ENCODE measurements at regions not wholly inside any gene's neighbourhood (a gene's known extent, or its start where the extent isn't known, plus 50 kb on each side); places are given as distances from the start of the nearest gene placed in this dataset.

DNA sequence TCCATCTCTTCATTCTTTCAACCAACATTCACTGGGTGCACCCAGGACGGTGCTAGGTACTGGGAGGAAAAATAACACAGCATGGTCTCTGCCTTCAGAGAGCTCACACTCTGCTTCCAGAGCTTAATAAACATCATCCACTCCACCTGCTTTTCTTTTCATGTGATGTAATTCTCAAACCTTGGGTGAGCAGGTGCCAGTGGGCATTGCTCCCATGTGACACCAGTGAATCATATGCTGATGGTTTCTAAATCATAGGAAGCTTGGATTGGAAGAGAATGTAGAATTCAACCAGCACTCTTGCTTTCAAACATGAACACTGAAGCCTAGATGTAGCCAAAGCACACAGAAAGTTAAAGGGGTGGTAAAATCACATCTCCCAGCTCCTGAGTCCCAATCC, 189.8 kb downstream of the FOXA2 start:
- no peak for DNase-seq (ENCODE audit: low read depth)
- TF ChIP-seq, protein P1, sequence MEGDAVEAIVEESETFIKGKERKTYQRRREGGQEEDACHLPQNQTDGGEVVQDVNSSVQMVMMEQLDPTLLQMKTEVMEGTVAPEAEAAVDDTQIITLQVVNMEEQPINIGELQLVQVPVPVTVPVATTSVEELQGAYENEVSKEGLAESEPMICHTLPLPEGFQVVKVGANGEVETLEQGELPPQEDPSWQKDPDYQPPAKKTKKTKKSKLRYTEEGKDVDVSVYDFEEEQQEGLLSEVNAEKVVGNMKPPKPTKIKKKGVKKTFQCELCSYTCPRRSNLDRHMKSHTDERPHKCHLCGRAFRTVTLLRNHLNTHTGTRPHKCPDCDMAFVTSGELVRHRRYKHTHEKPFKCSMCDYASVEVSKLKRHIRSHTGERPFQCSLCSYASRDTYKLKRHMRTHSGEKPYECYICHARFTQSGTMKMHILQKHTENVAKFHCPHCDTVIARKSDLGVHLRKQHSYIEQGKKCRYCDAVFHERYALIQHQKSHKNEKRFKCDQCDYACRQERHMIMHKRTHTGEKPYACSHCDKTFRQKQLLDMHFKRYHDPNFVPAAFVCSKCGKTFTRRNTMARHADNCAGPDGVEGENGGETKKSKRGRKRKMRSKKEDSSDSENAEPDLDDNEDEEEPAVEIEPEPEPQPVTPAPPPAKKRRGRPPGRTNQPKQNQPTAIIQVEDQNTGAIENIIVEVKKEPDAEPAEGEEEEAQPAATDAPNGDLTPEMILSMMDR (conservative IDR thresholded peaks at IDR 0.05; ENCODE audit: low read length) = no peak
- H3K4me3 ChIP-seq (ENCODE audit: low read length) = no peak overlapping the region

DNA sequence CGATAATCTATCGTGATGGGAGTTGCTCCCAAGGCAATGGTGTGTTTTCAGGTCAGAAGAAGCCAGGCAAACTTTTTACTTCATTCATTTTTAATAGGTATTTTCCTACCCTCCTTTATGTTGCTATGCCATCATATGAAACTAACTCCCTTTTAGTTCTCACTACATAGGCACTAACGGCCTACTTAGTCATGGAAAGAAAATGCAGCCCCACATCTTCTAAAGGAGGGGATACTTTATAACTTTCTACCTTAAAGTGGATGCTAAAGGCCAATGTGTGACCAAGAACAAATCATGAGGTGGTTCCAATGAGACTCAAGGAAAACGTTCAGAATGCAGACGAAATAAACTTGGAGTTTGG, 193.8 kb downstream of the FOXA2 start:
- TF ChIP-seq, protein P1 (conservative IDR thresholded peaks at IDR 0.05; ENCODE audit: low read length) = no peak
- no peak for DNase-seq (ENCODE audit: low read depth)
- no peak overlapping the region for H3K4me3 ChIP-seq (ENCODE audit: low read length)

DNA sequence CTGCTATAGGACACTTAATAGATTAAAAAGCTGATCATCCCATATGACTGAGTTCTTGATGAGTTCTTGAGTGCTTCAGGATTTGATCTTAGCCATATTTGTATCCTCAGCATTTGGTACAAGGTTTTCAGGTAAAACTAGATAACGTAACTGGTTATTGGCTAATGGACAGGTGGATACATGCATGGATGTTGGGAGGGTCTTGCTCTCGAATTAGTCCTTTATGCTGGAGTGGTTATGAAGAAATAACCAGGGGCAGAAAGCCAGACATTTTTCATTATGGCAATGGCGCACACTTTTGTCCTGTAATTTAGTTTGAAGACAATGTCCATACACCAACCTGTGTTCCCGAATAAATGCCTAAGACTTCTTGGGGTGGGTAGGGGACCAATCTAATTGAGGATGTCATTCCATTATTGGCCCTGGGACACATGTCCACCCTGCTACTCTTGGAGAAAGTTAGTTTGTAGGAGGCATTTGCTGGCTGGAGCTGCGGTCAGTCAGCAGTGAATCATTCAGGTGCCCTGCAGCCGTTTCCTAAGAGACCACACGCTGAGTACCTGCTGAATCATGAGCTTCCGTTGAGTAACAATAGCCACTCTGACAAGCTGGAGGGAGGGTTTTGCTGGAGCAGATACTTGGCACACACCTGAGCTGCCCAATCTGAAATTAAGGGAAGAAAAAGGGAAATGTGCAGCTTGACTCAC, 194.4 kb downstream of the FOXA2 start:
- DNase-seq (ENCODE audit: low read depth) = peak; percentile 19
- TF ChIP-seq, protein P1 (conservative IDR thresholded peaks at IDR 0.05; ENCODE audit: low read length) = no peak
- H3K4me3 ChIP-seq (ENCODE audit: low read length) = no peak overlapping the region

DNA sequence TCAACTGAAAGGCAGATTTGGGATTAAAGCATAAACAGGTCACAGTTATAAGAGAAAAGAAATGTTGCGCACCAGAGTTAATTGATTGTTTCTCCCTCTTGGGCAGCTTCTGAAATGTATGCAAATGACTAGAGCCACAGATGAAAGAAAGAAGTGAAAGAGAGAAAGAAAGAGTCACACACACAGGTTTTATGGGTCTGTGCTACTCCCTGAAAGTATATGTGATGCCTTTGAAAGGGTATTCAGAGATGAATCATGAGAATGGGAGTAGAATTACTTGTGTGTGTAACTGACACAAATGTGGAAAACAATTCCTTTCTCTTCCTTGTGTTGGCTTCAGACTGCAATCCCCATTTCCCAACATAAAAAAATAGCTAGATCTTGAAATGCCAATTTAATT, 196.9 kb downstream of the FOXA2 start:
- no peak overlapping the region for H3K4me3 ChIP-seq (ENCODE audit: low read length)
- TF ChIP-seq, protein P1 (conservative IDR thresholded peaks at IDR 0.05; ENCODE audit: low read length) = no peak
- no peak for DNase-seq (ENCODE audit: low read depth)

DNA sequence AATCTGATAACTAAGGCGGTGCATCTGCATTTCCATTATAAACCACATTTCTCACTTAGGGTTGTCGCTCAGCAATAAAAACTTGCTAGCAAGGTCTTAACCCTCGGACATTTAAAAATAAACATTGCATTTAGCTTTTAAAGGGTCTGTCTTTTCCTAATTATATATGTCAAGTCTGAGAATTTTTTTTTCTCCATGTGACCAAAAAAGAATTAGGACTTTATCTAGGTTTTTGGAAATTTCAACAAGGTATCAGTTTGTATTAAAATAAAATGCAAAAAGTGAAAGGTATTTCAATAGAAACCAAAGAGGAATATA, 198.1 kb downstream of the FOXA2 start:
- TF ChIP-seq, protein P1 (conservative IDR thresholded peaks at IDR 0.05; ENCODE audit: low read length) = no peak
- DNase-seq (ENCODE audit: low read depth) = no peak
- H3K4me3 ChIP-seq (ENCODE audit: low read length) = no peak overlapping the region

DNA sequence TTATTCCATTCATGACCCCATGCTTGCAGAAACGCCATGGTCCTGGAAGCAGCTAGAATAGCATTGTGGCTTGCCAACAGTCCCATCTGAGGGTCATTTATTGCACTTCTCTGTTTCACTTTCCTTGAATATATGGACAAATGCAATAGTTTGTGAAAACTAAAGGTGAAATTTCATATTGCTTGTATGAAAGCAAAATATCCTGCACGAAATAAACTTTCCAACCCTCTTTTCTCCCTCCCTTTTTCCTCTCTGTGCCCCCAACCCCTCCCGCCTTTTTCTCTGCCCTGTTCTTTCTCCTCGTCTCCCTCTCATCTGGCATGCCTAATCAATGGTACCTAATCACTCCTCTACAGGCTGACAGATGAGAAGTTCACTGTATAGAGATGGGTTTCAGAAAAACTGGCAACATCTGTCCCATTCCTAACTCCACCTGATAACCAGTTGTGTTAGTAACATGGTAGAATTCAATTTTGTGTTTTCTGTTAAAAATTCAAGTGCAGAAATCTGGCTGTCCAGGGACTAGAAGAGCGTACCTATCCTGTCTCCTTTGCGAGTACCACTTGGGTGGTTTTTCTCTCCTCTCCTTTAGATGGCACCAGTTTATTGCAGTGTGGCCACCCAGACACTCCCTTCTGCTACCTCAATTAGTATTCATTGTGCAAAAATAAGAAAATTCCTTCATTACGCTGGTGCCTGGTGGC, 198.6 kb downstream of the FOXA2 start:
- no peak for DNase-seq (ENCODE audit: low read depth)
- H3K4me3 ChIP-seq (ENCODE audit: low read length) = no peak overlapping the region
- TF ChIP-seq, protein P1 (conservative IDR thresholded peaks at IDR 0.05; ENCODE audit: low read length) = no peak

DNA sequence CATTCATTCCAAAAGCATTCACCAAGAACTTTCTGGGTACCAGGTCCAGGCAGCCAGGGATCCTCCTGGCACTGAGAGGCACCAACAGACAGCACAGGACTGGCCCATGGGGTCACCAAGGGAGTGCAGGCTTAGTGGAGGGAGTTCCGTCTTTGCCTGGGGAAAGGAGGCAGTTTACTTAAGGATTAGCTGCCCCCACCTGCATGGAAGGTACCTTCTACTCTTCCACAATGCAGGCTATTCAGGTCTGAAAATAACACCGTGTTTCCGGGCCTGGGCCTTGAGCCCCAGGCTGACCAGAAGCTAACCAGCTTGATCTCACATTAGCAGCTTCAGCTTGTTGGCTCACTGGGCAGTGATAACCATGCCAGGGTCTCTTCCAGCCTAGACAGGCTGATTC, 199.4 kb downstream of the FOXA2 start:
- TF ChIP-seq, protein P1 (conservative IDR thresholded peaks at IDR 0.05; ENCODE audit: low read length) = no peak
- DNase-seq (ENCODE audit: low read depth) = no peak
- no peak overlapping the region for H3K4me3 ChIP-seq (ENCODE audit: low read length)
